GM12878 (cell line): ENCODE measurements at regions not wholly inside any gene's neighbourhood (a gene's known extent, or its start where the extent isn't known, plus 50 kb on each side); places are given as distances from the start of the nearest gene placed in this dataset.

Experiments
- ATAC-seq: fragments of 200-7000 bp; cut with Tn5 transposase; 3 replicates; pipeline ENCODE4 v1.9.1; 2020; ENCODE audit warnings: mild to moderate bottlenecking, moderate library complexity
- BruUV-seq: library from RNA; stranded (reverse); fragments of 400-500 nt; replicated peaks from 2 replicates; lab custom pipeline; 2021; lab: Mats Ljungman, UMichigan
- CTCF ChIA-PET: fragments of 300-600 bp; sonication (Branson Sonifier 250); formaldehyde crosslinking; extraction: SDS; loops from one replicate; lab custom pipeline; 2021; ENCODE audit warnings: inconsistent platforms; lab: Yijun Ruan, JAX
- POLR2A ChIA-PET: fragments of 350-600 bp; formaldehyde crosslinking; extraction: SDS; loops from one replicate; lab custom pipeline; 2021; ENCODE audit warnings: inconsistent platforms; lab: Charles Lee
- RAD21 ChIA-PET: fragments of 300-600 bp; sonication (Branson Sonifier 250); formaldehyde crosslinking; loops from one replicate; lab custom pipeline; 2023; ENCODE audit warnings: antibody characterized with exemption; ENCODE audit not compliant: unreplicated experiment; lab: Charles Lee
- SMC1A ChIA-PET: fragments of 300-600 bp; sonication (Branson Sonifier 250); formaldehyde crosslinking; loops from one replicate; lab custom pipeline; 2023; ENCODE audit not compliant: unreplicated experiment, uncharacterized antibody; lab: Charles Lee
- DNase-seq: peaks from one replicate; pipeline ENCODE4 v3.0.0-alpha.2; 2011; ENCODE audit warnings: low read depth, low spot score
- FAIRE-seq: peaks from 3 replicates; lab custom pipeline; 2011; peaks lifted over from hg19 to GRCh38; lab: Jason Lieb, UNC
- H2AFZ ChIP-seq: 2 replicates; pipeline ENCODE4 v1.6.0; 2011; ENCODE audit warnings: low read depth, low read length, control low read depth; ENCODE audit not compliant: control insufficient read depth
- H3K27ac ChIP-seq: 2 replicates; pipeline ENCODE4 v1.5.1; 2011; ENCODE audit warnings: control low read depth; ENCODE audit not compliant: control insufficient read depth, insufficient read depth
- H3K27me3 ChIP-seq, 2 experiments: replicated peaks in 1 of 2; 2 replicates each; pipeline versions ENCODE4 v1.6.0 to v1.6.1; 2011; ENCODE audit warnings: low read length in 1 of 2; ENCODE audit not compliant: control insufficient read depth in 2 of 2, insufficient read depth in 2 of 2
- H3K36me3 ChIP-seq, 2 experiments: 2 replicates each; pipeline ENCODE4 v1.5.1; 2011; ENCODE audit warnings: low read length in 1 of 2; ENCODE audit not compliant: control insufficient read depth in 2 of 2, insufficient read depth in 2 of 2
- H3K4me1 ChIP-seq: 2 replicates; pipeline ENCODE4 v1.6.1; 2011; ENCODE audit warnings: mild to moderate bottlenecking, low read length, moderate library complexity, mixed read lengths; ENCODE audit not compliant: control insufficient read depth, insufficient read depth
- H3K4me2 ChIP-seq: 2 replicates; pipeline ENCODE4 v1.6.0; 2011; ENCODE audit warnings: control low read depth; ENCODE audit not compliant: control insufficient read depth, insufficient read depth
- H3K4me3 ChIP-seq: fragments of 200-600 bp; sonication (generic); 2 replicates; pipeline ENCODE4 v1.5.1; 2016
- H3K79me2 ChIP-seq: 2 replicates; pipeline ENCODE4 v1.6.0; 2011; ENCODE audit warnings: low read length; ENCODE audit not compliant: control insufficient read depth, insufficient read depth
- H3K9ac ChIP-seq: 2 replicates; pipeline ENCODE4 v1.8.0; 2011; ENCODE audit warnings: low read length, control low read depth, mixed read lengths; ENCODE audit not compliant: control insufficient read depth, insufficient read depth
- H3K9me3 ChIP-seq: replicated peaks from 3 replicates; pipeline ENCODE4 v1.5.1; 2011; ENCODE audit warnings: mild to moderate bottlenecking, low read length; ENCODE audit not compliant: control insufficient read depth, insufficient read depth
- H4K20me1 ChIP-seq: 2 replicates; pipeline ENCODE4 v1.6.0; 2011; ENCODE audit not compliant: control insufficient read depth, insufficient read depth
- DPF2 ChIP-seq: fragments of 450-650 bp; IDR thresholded peaks from 2 replicates; pipeline ENCODE4 v1.6.1; 2017; ENCODE audit warnings: mild to moderate bottlenecking
- MEF2B ChIP-seq: fragments of 450-650 bp; IDR thresholded peaks from 2 replicates; pipeline ENCODE4 v1.6.1; 2018; ENCODE audit warnings: mild to moderate bottlenecking, moderate library complexity; ENCODE audit not compliant: partially characterized antibody, poor library complexity, severe bottlenecking
- MTA3 ChIP-seq: IDR thresholded peaks from 2 replicates; pipeline ENCODE4 v1.6.1; 2012; ENCODE audit warnings: low read length, inconsistent platforms, borderline replicate concordance
- SMARCA5 ChIP-seq: fragments of 450-650 bp; IDR thresholded peaks from 2 replicates; pipeline ENCODE4 v1.6.1; 2017; ENCODE audit warnings: mild to moderate bottlenecking
- WGBS: methylation state at CpG from one replicate; pipeline ENCODE4 v1.1.6; 2016; ENCODE audit warnings: low lambda C conversion rate; ENCODE audit not compliant: insufficient replicate concordance, insufficient coverage; ENCODE audit errors: missing lambda C conversion rate; 5-methylcytosine and 5-hydroxymethylcytosine counted together
- in situ Hi-C: fragments of 300-500 bp; cut with MboI; formaldehyde crosslinking; loops from 9 replicates; pipeline ENCODE4 v1.14.3; 2018; ENCODE audit warnings: mixed read lengths
- intact Hi-C: fragments of 100-400 bp; cut with micrococcal nuclease; formaldehyde crosslinking; loops from one replicate; pipeline ENCODE4 v1.14.2; 2022; ENCODE audit not compliant: unreplicated experiment
- TF ChIP-seq, protein P1 (sequence below): fragments of 450-650 bp; IDR thresholded peaks from 2 replicates; pipeline ENCODE4 v1.6.1; 2017; ENCODE audit warnings: mild to moderate bottlenecking, moderate library complexity

- TF ChIP-seq MEF2B, result no peak
Observed at GRCh38 chr1:200319148-200319547, 90.7 kb downstream of the ZNF281 start (continued).

DNA sequence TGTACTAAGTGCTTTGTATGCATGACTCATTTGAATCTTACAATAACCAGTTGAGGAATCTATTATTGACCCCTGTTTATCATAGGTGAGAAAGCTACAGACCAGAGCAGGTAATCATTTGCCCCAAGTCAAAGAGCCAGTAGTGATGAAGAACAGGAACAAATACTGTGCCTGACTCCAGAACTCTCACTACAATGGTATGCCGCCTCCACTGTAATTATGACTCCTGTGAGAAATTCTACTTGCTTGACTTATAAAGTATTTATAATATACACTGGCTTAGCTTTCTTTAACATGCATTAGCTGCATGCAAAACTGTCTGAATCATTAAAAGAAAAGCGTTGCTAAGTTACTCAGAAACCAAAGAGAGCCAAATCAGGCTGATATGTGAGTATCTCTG, 92.6 kb downstream of the ZNF281 start:
- no peak for FAIRE-seq

More for the DNA sequence above, 92.6 kb downstream of the ZNF281 start:
- Histone ChIP-seq H3K27me3 (0 out of 4 replicates have a peak, but pooled peaks cover 0 to 4% of the 10 kb centered on the region in 2 experiments), H3K4me1 (no peaks in the 10 kb centered on the region), H2AFZ (no peak overlapping the region), H3K9me3 (no peaks in the 10 kb centered on the region), H3K79me2 (no peaks in the 10 kb centered on the region), H3K9ac (no peak overlapping the region), H3K27ac (no peak overlapping the region)
- WGBS, result 72% methylated on average over 2 of the region's 2 CpGs
- no peak for ATAC-seq
- BruUV-seq, result no TSS peak
- CTCF ChIA-PET, result interaction anchor here (0.8 to 1.0 kb wide), 2 partner anchors 9 to 157 kb away, joined by 3 read pairs; no protein-coding TSS in a partner anchor
- TF ChIP-seq, protein P1, sequence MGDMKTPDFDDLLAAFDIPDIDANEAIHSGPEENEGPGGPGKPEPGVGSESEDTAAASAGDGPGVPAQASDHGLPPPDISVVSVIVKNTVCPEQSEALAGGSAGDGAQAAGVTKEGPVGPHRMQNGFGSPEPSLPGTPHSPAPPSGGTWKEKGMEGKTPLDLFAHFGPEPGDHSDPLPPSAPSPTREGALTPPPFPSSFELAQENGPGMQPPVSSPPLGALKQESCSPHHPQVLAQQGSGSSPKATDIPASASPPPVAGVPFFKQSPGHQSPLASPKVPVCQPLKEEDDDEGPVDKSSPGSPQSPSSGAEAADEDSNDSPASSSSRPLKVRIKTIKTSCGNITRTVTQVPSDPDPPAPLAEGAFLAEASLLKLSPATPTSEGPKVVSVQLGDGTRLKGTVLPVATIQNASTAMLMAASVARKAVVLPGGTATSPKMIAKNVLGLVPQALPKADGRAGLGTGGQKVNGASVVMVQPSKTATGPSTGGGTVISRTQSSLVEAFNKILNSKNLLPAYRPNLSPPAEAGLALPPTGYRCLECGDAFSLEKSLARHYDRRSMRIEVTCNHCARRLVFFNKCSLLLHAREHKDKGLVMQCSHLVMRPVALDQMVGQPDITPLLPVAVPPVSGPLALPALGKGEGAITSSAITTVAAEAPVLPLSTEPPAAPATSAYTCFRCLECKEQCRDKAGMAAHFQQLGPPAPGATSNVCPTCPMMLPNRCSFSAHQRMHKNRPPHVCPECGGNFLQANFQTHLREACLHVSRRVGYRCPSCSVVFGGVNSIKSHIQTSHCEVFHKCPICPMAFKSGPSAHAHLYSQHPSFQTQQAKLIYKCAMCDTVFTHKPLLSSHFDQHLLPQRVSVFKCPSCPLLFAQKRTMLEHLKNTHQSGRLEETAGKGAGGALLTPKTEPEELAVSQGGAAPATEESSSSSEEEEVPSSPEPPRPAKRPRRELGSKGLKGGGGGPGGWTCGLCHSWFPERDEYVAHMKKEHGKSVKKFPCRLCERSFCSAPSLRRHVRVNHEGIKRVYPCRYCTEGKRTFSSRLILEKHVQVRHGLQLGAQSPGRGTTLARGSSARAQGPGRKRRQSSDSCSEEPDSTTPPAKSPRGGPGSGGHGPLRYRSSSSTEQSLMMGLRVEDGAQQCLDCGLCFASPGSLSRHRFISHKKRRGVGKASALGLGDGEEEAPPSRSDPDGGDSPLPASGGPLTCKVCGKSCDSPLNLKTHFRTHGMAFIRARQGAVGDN, result no peak
- no peak for TF ChIP-seq MTA3
- no peak for TF ChIP-seq MEF2B
- TF ChIP-seq DPF2, result no peak
- TF ChIP-seq SMARCA5, result no peak
- TF ChIP-seq, all 136 proteins: peak for 0
- in situ Hi-C loops, result no loop called here
- Histone ChIP-seq H3K4me3 (no peak overlapping the region), H3K4me2 (no peak overlapping the region), H4K20me1 (no peaks in the 10 kb centered on the region), H3K36me3 (no peaks in the 10 kb centered on the region)
- ChIA-PET SMC1A (interaction anchor here (0.9 kb wide), 1 partner anchor 171 kb away, joined by 3 read pairs; no protein-coding TSS in a partner anchor), RAD21 (no interaction called here), POLR2A (interaction anchor here (0.6 kb wide), 1 partner anchor 9 kb away, joined by 3 read pairs; no protein-coding TSS in a partner anchor)
- DNase-seq, result no peak
- intact Hi-C loops, result no loop called here
